A673 (cell line): ENCODE measurements at regions not wholly inside any gene's neighbourhood (a gene's known extent, or its start where the extent isn't known, plus 50 kb on each side); places are given as distances from the start of the nearest gene placed in this dataset.

ENCODE experiments used
- CTCF ChIP-seq: fragments of 300-800, 200-600 bp; sonication (generic); conservative IDR thresholded peaks from 2 replicates; pipeline ENCODE4 v1.5.1; 2017; ENCODE audit warnings: low read depth, mild to moderate bottlenecking, antibody characterized with exemption, low read length, moderate library complexity, mixed read lengths
- EZH2 ChIP-seq: fragments of 200-600 bp; sonication (generic); IDR thresholded peaks from 2 replicates; pipeline ENCODE4 v1.6.1; 2017; ENCODE audit warnings: borderline replicate concordance, low read depth, mild to moderate bottlenecking, mixed read lengths, antibody characterized with exemption, low read length; ENCODE audit not compliant: poor library complexity, severe bottlenecking

DNA sequence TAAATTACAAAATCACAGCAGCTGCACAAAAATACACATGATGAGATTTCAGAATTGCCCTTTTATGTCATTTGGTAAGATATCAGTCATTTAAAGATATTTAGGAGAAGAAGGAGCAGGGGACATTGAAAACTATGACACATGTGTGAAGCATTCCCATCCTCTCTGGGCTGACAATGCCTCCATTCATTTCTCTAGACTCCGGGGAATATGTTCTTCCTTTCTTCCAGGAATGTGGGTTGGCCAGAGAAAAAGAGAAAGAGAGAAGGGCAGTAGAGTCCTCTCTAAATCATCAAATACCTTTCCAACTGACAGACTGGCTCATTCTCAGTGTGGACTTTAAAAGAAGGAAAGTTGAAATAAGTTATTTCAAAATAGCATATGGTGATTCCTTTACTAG, 205.6 kb upstream of the ADAMTSL1 start:
- no peak for TF ChIP-seq CTCF
- TF ChIP-seq EZH2 = no peak
